ENCODE measurements at regions not wholly inside any gene's neighbourhood (a gene's known extent, or its start where the extent isn't known, plus 50 kb on each side); places are given as distances from the start of the nearest gene placed in this dataset.
A peak's percentile ranks its signal among the peaks of the same experiment; 100 is the strongest.

DNA sequence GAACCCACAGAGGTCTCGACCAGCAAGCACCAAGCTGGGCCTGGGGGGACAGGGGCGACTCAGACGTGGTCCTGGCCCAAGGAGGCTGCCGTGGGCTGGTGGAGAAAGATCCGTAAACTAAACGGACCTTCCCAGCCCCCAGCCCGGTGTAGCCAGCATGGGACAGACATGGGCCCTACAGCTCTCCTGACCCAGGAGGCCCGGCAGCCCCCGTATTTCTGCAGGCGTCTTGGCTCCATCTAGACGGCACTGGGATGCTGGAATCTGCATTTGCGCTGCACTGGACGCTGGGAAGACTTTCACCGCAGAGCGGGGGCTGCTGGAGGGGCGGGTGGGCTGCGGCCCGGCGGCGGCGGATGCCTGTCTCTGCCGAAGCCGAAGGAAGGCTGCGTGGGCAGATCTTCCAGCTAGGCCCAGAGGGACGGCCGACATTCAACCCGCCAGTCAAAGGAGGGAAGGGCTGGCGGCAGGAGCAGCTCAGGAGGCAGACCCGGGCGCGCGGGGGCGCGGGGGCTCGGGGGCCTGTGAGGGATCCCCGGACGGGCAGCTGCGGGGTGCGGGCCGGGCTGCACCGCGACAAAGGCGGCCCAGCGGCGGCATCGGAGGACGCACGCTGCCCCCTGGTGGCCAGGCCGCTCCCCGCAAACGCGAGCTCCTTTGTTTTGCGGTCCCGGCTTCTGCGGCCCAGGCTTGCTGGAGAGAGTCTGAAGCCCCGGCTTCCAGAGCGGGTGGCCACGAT is 266.2 kb downstream of the NSG2 start:
- TF ChIP-seq, protein P1, sequence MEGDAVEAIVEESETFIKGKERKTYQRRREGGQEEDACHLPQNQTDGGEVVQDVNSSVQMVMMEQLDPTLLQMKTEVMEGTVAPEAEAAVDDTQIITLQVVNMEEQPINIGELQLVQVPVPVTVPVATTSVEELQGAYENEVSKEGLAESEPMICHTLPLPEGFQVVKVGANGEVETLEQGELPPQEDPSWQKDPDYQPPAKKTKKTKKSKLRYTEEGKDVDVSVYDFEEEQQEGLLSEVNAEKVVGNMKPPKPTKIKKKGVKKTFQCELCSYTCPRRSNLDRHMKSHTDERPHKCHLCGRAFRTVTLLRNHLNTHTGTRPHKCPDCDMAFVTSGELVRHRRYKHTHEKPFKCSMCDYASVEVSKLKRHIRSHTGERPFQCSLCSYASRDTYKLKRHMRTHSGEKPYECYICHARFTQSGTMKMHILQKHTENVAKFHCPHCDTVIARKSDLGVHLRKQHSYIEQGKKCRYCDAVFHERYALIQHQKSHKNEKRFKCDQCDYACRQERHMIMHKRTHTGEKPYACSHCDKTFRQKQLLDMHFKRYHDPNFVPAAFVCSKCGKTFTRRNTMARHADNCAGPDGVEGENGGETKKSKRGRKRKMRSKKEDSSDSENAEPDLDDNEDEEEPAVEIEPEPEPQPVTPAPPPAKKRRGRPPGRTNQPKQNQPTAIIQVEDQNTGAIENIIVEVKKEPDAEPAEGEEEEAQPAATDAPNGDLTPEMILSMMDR (IDR thresholded peaks at IDR 0.05 in 2 of 3, conservative IDR thresholded peaks at IDR 0.05 in 1 of 3; ENCODE audit: borderline replicate concordance in 1 of 3, insufficient read depth in 1 of 3, low read depth in 2 of 3, low read length in 2 of 3) = peak; percentile 64 to 73 (median 70)
- TF ChIP-seq POLR2A (IDR thresholded peaks at IDR 0.05; ENCODE audit: borderline replicate concordance, extremely low read depth, insufficient read depth, insufficient read length) (no peak), POLR2AphosphoS5 (IDR thresholded peaks at IDR 0.05; ENCODE audit: low read depth, low read length) (no peak), ELF1 (IDR thresholded peaks at IDR 0.05; ENCODE audit: borderline replicate concordance, low read depth) (no peak), EZH2 (IDR thresholded peaks at IDR 0.05) (no peak), TCF7L2 (IDR thresholded peaks at IDR 0.05; ENCODE audit: borderline replicate concordance, extremely low read depth, insufficient read depth, insufficient read length) (no peak), EZH2phosphoT487 (IDR thresholded peaks at IDR 0.05; ENCODE audit: borderline replicate concordance) (no peak)

All from HCT116 (cell line).